NCI-H1092 treated with DMSO at 0.1 percent for 48 hours (cell line): ENCODE measurements at regions not wholly inside any gene's neighbourhood (a gene's known extent, or its start where the extent isn't known, plus 50 kb on each side); places are given as distances from the start of the nearest gene placed in this dataset.
"Not testable (repeated sequence)": the region's sequence is repeated elsewhere in the genome, so short reads cannot be mapped to it uniquely, and the experiment has no call there.

ENCODE experiments used
- DNase-seq: peaks from one replicate; lab custom pipeline; 2025; lab: John Stamatoyannopoulos, UW

GRCh38 chr14:106268013-106268727 is 741.8 kb downstream of the TMEM121 start:
- DNase-seq, result no peak

- no peak for DNase-seq
Observed at GRCh38 chr14:106269029-106269428, 742.6 kb downstream of the TMEM121 start.

- no peak for DNase-seq
Observed at GRCh38 chr14:106269451-106270204, 743.2 kb downstream of the TMEM121 start.

GRCh38 chr14:106270476-106271121 is 744.2 kb downstream of the TMEM121 start:
- not testable (repeated sequence) for DNase-seq

- DNase-seq, result no peak
Observed at GRCh38 chr14:106276326-106277267, 750.2 kb downstream of the TMEM121 start.

GRCh38 chr14:106277503-106277902 is 751.1 kb downstream of the TMEM121 start:
- DNase-seq, result no peak

GRCh38 chr14:106280876-106281275 is 754.5 kb downstream of the TMEM121 start:
- DNase-seq, result no peak

GRCh38 chr14:106286697-106287290 is 760.4 kb downstream of the TMEM121 start:
- DNase-seq, result no peak

- no peak for DNase-seq
Observed at GRCh38 chr14:106287506-106287905, 761.1 kb downstream of the TMEM121 start.

- no peak for DNase-seq
Observed at GRCh38 chr14:106291626-106292025, 765.2 kb downstream of the TMEM121 start.

- DNase-seq, result no peak
Observed at GRCh38 chr14:106294324-106294723, 767.9 kb downstream of the TMEM121 start.

- not testable (repeated sequence) for DNase-seq
Observed at GRCh38 chr14:106300951-106301510, 774.6 kb downstream of the TMEM121 start.

GRCh38 chr14:106301609-106302008 is 775.2 kb downstream of the TMEM121 start:
- not testable (repeated sequence) for DNase-seq

- no peak for DNase-seq
Observed at GRCh38 chr14:106302661-106303060, 776.3 kb downstream of the TMEM121 start.

- no peak for DNase-seq
Observed at GRCh38 chr14:106304271-106304670, 777.9 kb downstream of the TMEM121 start.

- no peak for DNase-seq
Observed at GRCh38 chr14:106308839-106309389, 782.5 kb downstream of the TMEM121 start.

- no peak for DNase-seq
Observed at GRCh38 chr14:106309423-106309822, 783.0 kb downstream of the TMEM121 start.

- DNase-seq, result no peak
Observed at GRCh38 chr14:106315436-106315835, 789.1 kb downstream of the TMEM121 start.

- no peak for DNase-seq
Observed at GRCh38 chr14:106317593-106317992, 791.2 kb downstream of the TMEM121 start.

- no peak for DNase-seq
Observed at GRCh38 chr14:106318700-106319099, 792.3 kb downstream of the TMEM121 start.

GRCh38 chr14:106323970-106324369 is 797.6 kb downstream of the TMEM121 start:
- not testable (repeated sequence) for DNase-seq
